H9 (cell line): ENCODE measurements at regions not wholly inside any gene's neighbourhood (a gene's known extent, or its start where the extent isn't known, plus 50 kb on each side); places are given as distances from the start of the nearest gene placed in this dataset.

Experiments used
- DNase-seq: peaks from one replicate; pipeline ENCODE4 v3.0.0-alpha.2; 2017
- H2AFZ ChIP-seq: one replicate; pipeline ENCODE4 v1.6.1; 2013; ENCODE audit warnings: mild to moderate bottlenecking, low read length, control low read depth, moderate library complexity
- H2AK5ac ChIP-seq: 2 replicates; pipeline ENCODE4 v1.6.1; 2013; ENCODE audit warnings: low read length, control low read depth, mixed read lengths; ENCODE audit not compliant: insufficient read length
- H2BK120ac ChIP-seq: one replicate; pipeline ENCODE4 v1.6.1; 2013; ENCODE audit warnings: low read depth, mild to moderate bottlenecking, low read length, control low read depth, inconsistent platforms; ENCODE audit not compliant: poor library complexity, severe bottlenecking
- H2BK12ac ChIP-seq: 2 replicates; pipeline ENCODE4 v1.6.1; 2013; ENCODE audit warnings: low read length, control low read depth, mixed read lengths, low read depth; ENCODE audit not compliant: insufficient read length
- H2BK15ac ChIP-seq: 2 replicates; pipeline ENCODE4 v1.6.1; 2013; ENCODE audit warnings: low read depth, low read length, control low read depth
- H2BK20ac ChIP-seq: one replicate; pipeline ENCODE4 v1.6.1; 2013; ENCODE audit warnings: low read depth, mild to moderate bottlenecking, low read length, control low read depth, inconsistent platforms; ENCODE audit not compliant: poor library complexity, severe bottlenecking
- H2BK5ac ChIP-seq: 2 replicates; pipeline ENCODE4 v1.6.1; 2013; ENCODE audit warnings: low read length, control low read depth, mixed read lengths; ENCODE audit not compliant: insufficient read length
- H3K14ac ChIP-seq: 2 replicates; pipeline ENCODE4 v1.6.1; 2013; ENCODE audit warnings: low read length, control low read depth; ENCODE audit not compliant: insufficient read depth
- H3K18ac ChIP-seq: 2 replicates; pipeline ENCODE4 v1.6.1; 2013; ENCODE audit warnings: low read depth, mild to moderate bottlenecking, mixed read lengths, low read length, control low read depth; ENCODE audit not compliant: insufficient read length
- H3K23ac ChIP-seq: 2 replicates; pipeline ENCODE4 v1.6.1; 2013; ENCODE audit warnings: low read length, control low read depth, mixed read lengths, low read depth; ENCODE audit not compliant: insufficient read length
- H3K23me2 ChIP-seq: 2 replicates; pipeline ENCODE4 v1.6.1; 2013; ENCODE audit warnings: low read depth, mild to moderate bottlenecking, mixed read lengths, low read length, control low read depth; ENCODE audit not compliant: insufficient read length, poor library complexity, severe bottlenecking
- H3K27ac ChIP-seq: 2 replicates; pipeline ENCODE4 v1.5.1; 2013; ENCODE audit warnings: low read length, control low read depth, mixed read lengths, low read depth; ENCODE audit not compliant: insufficient read length
- H3K27me3 ChIP-seq: 2 replicates; pipeline ENCODE4 v1.6.1; 2013; ENCODE audit warnings: low read length, control low read depth, inconsistent platforms; ENCODE audit not compliant: insufficient read depth
- H3K4ac ChIP-seq: 2 replicates; pipeline ENCODE4 v1.6.1; 2013; ENCODE audit warnings: low read depth, mild to moderate bottlenecking, control low read depth, inconsistent platforms, low read length, moderate library complexity
- H3K4me1 ChIP-seq: 2 replicates; pipeline ENCODE4 v1.6.1; 2013; ENCODE audit warnings: low read length, control low read depth, inconsistent platforms; ENCODE audit not compliant: insufficient read depth
- H3K4me2 ChIP-seq: 2 replicates; pipeline ENCODE4 v1.6.1; 2013; ENCODE audit warnings: low read length, control low read depth, mixed read lengths; ENCODE audit not compliant: insufficient read length, insufficient read depth
- H3K56ac ChIP-seq: 2 replicates; pipeline ENCODE4 v1.6.1; 2013; ENCODE audit warnings: low read depth, mild to moderate bottlenecking, mixed read lengths, low read length, control low read depth; ENCODE audit not compliant: insufficient read length
- H3K79me1 ChIP-seq: 2 replicates; pipeline ENCODE4 v1.6.1; 2013; ENCODE audit warnings: low read depth, mild to moderate bottlenecking, moderate library complexity, low read length, control low read depth, inconsistent platforms; ENCODE audit not compliant: insufficient read depth, poor library complexity, severe bottlenecking
- H3K79me2 ChIP-seq: 2 replicates; pipeline ENCODE4 v1.6.1; 2013; ENCODE audit warnings: low read length, control low read depth, inconsistent platforms; ENCODE audit not compliant: insufficient read depth
- H3K9ac ChIP-seq: 2 replicates; pipeline ENCODE4 v1.6.1; 2013; ENCODE audit warnings: low read length, control low read depth, mixed read lengths; ENCODE audit not compliant: insufficient read length; ENCODE audit errors: extremely low read depth
- H3K9me3 ChIP-seq: one replicate; pipeline ENCODE4 v1.6.1; 2013; ENCODE audit warnings: low read depth, low read length, inconsistent platforms; ENCODE audit not compliant: control insufficient read depth
- H3T11ph ChIP-seq: one replicate; pipeline ENCODE4 v1.6.1; 2013; ENCODE audit warnings: mild to moderate bottlenecking, low read length, control low read depth, inconsistent platforms
- H4K20me1 ChIP-seq: one replicate; pipeline ENCODE4 v1.6.1; 2013; ENCODE audit not compliant: control insufficient read depth, insufficient read length, insufficient read depth
- H4K5ac ChIP-seq: 2 replicates; pipeline ENCODE4 v1.6.1; 2013; ENCODE audit warnings: low read depth, mild to moderate bottlenecking, mixed read lengths, low read length, control low read depth; ENCODE audit not compliant: insufficient read length
- H4K8ac ChIP-seq: replicated peaks from 2 replicates; pipeline ENCODE4 v1.6.1; 2013; ENCODE audit warnings: low read length, control low read depth, mixed read lengths, low read depth; ENCODE audit not compliant: insufficient read length
- H4K91ac ChIP-seq: 2 replicates; pipeline ENCODE4 v1.6.1; 2013; ENCODE audit warnings: low read depth, mild to moderate bottlenecking, moderate library complexity, mixed read lengths, low read length, control low read depth; ENCODE audit not compliant: insufficient read length
- H3K27ac Mint-ChIP-seq, 3 experiments: 2 replicates in 2 of 3; 3 replicates in 1 of 3; pipeline ENCODE4 v1.8.0; 2020 to 2021; ENCODE audit warnings: mixed read lengths in 3 of 3, mild to moderate bottlenecking in 1 of 3, moderate library complexity in 1 of 3
- H3K27me3 Mint-ChIP-seq: 2 replicates; pipeline ENCODE4 v1.8.0; 2021; ENCODE audit warnings: low read depth, mild to moderate bottlenecking, moderate library complexity, mixed read lengths
- H3K36me3 Mint-ChIP-seq, 3 experiments: 2 replicates in 2 of 3; 3 replicates in 1 of 3; pipeline ENCODE4 v1.8.0; 2020 to 2021; ENCODE audit warnings: low read depth in 3 of 3, mixed read lengths in 3 of 3; ENCODE audit not compliant: insufficient read depth in 1 of 3
- H3K4me1 Mint-ChIP-seq, 2 experiments: 2 replicates each; pipeline ENCODE4 v1.8.0; 2020; ENCODE audit warnings: mixed read lengths in 2 of 2
- H3K4me3 Mint-ChIP-seq, 2 experiments: 2 replicates in 1 of 2; 3 replicates in 1 of 2; pipeline ENCODE4 v1.8.0; 2020 to 2021; ENCODE audit warnings: mild to moderate bottlenecking in 2 of 2, mixed read lengths in 2 of 2, moderate library complexity in 1 of 2
- H3K9me3 Mint-ChIP-seq, 2 experiments: 2 replicates in 1 of 2; 3 replicates in 1 of 2; pipeline ENCODE4 v1.8.0; 2020; ENCODE audit warnings: mild to moderate bottlenecking in 2 of 2, mixed read lengths in 2 of 2, moderate library complexity in 1 of 2
- CTCF ChIP-seq: fragments of 200-600 bp; sonication (generic); conservative IDR thresholded peaks from 3 replicates; pipeline ENCODE4 v1.8.0; 2021; ENCODE audit warnings: antibody characterized with exemption, mild to moderate bottlenecking
- WGBS: extraction: QIAGEN DNeasy Blood & Tissue Kit; methylation state at CpG from one replicate; pipeline ENCODE4 v1.1.7; 2013; ENCODE audit warnings: missing lambda C conversion rate, low lambda C conversion rate, mixed read lengths; ENCODE audit not compliant: insufficient read length; ENCODE audit errors: extremely low coverage; 5-methylcytosine and 5-hydroxymethylcytosine counted together

DNA sequence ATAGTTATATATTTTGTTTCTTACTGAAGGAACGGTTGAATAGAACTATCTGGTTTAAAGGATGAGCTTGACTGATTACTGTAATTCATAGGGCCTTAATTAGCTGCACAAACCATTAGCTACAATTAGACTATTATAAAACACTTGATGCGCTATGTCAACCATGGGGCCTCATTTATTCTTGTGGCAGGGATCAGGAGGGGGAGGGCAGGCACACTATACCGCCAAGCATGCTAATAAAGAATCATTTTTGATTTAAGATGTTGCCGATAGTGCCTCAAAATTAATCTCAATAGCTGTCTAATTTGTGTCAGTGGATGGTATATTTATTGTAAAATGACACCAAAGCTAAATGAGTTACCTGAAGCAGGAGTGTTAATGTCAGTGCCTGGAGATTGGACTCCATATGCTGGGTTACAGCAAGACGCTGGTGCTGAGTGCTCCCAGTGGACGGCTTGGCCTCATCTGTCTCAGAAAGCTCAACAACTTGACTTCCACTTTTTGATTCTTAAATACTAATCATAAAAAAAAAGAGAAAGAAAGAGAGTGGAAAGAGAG, 1007.0 kb upstream of the CELF4 start:
- no peak overlapping the region for H2BK120ac ChIP-seq
- H3K79me2 ChIP-seq = no peaks in the 10 kb centered on the region
- H3K27ac ChIP-seq = no peak overlapping the region
- no peak overlapping the region for H3K14ac ChIP-seq
- no peak overlapping the region for H3K4me2 ChIP-seq
- H3K27me3 Mint-ChIP-seq = no peaks in the 10 kb centered on the region
- H3K27ac Mint-ChIP-seq = no peak overlapping the region
- H3K9me3 Mint-ChIP-seq = no peaks in the 10 kb centered on the region
- no peak overlapping the region for H3K4me3 Mint-ChIP-seq
- no peak overlapping the region for H3T11ph ChIP-seq
- no CpG with 5 or more reads among the region's 6 CpGs for WGBS
- H4K5ac ChIP-seq = no peak overlapping the region
- DNase-seq = no peak
- H3K9ac ChIP-seq = no peak overlapping the region
- no peak overlapping the region for H3K56ac ChIP-seq
- no peak overlapping the region for H2AK5ac ChIP-seq
- no peaks in the 10 kb centered on the region for H3K4me1 ChIP-seq
- H3K4me1 Mint-ChIP-seq = no peaks in the 10 kb centered on the region
- H3K18ac ChIP-seq = no peak overlapping the region
- no peaks in the 10 kb centered on the region for H3K23me2 ChIP-seq
- H4K8ac ChIP-seq = no peak overlapping the region
- H3K23ac ChIP-seq = no peak overlapping the region
- H4K20me1 ChIP-seq = no peaks in the 10 kb centered on the region
- no peaks in the 10 kb centered on the region for H3K79me1 ChIP-seq
- H2BK15ac ChIP-seq = no peak overlapping the region
- no peaks in the 10 kb centered on the region for H3K9me3 ChIP-seq
- no peak overlapping the region for H4K91ac ChIP-seq
- H2BK20ac ChIP-seq = no peak overlapping the region
- H3K4ac ChIP-seq = no peak overlapping the region
- TF ChIP-seq CTCF = no peak
- H2AFZ ChIP-seq = no peak overlapping the region
- no peaks in the 10 kb centered on the region for H3K27me3 ChIP-seq
- H2BK12ac ChIP-seq = no peak overlapping the region
- H3K36me3 Mint-ChIP-seq = no peaks in the 10 kb centered on the region
- no peak overlapping the region for H2BK5ac ChIP-seq
